WTC11 (cell line): ENCODE measurements at regions not wholly inside any gene's neighbourhood (a gene's known extent, or its start where the extent isn't known, plus 50 kb on each side); places are given as distances from the start of the nearest gene placed in this dataset.

Source experiments
- ATAC-seq: fragments of 200-7000 bp; cut with Tn5 transposase; 2 replicates; pipeline ENCODE4 v1.10.0; 2021; ENCODE audit warnings: mild to moderate bottlenecking, moderate library complexity
- CTCF ChIA-PET: fragments of 300-600 bp; sonication (Branson Sonifier 250); formaldehyde crosslinking; loops from one replicate; lab custom pipeline; 2021; ENCODE audit warnings: antibody characterized with exemption; lab: Charles Lee
- POLR2A ChIA-PET: fragments of 350-600 bp; sonication (Branson Sonifier 250); formaldehyde crosslinking; loops from one replicate; lab custom pipeline; 2021; ENCODE audit warnings: antibody characterized with exemption; lab: Charles Lee
- DNase-seq: peaks from one replicate; pipeline ENCODE4 v3.0.0; 2021; ENCODE audit warnings: low spot score
- H3K27ac Mint-ChIP-seq: 2 replicates; pipeline ENCODE4 v1.8.0; 2021; ENCODE audit warnings: mixed read lengths
- H3K27me3 Mint-ChIP-seq: 2 replicates; pipeline ENCODE4 v1.8.0; 2021; ENCODE audit warnings: low read depth, mild to moderate bottlenecking, moderate library complexity, mixed read lengths
- H3K36me3 Mint-ChIP-seq: 2 replicates; pipeline ENCODE4 v1.8.0; 2021; ENCODE audit warnings: mixed read lengths
- H3K4me1 Mint-ChIP-seq: 2 replicates; pipeline ENCODE4 v1.8.0; 2022; ENCODE audit warnings: mixed read lengths
- H3K4me3 Mint-ChIP-seq: 2 replicates; pipeline ENCODE4 v1.8.0; 2021; ENCODE audit warnings: mild to moderate bottlenecking, moderate library complexity, mixed read lengths
- H3K9me3 Mint-ChIP-seq: 2 replicates; pipeline ENCODE4 v1.8.0; 2021; ENCODE audit warnings: mixed read lengths
- E2F4 ChIP-seq: sonication (generic); formaldehyde crosslinking; IDR thresholded peaks from 2 replicates; pipeline ENCODE4 v1.8.1; 2022; ENCODE audit warnings: low read depth, mild to moderate bottlenecking, moderate library complexity, missing genetic modification reagents, borderline replicate concordance
- E2F5 ChIP-seq: sonication (generic); formaldehyde crosslinking; IDR thresholded peaks from 2 replicates; pipeline ENCODE4 v1.8.1; 2022; ENCODE audit warnings: mild to moderate bottlenecking, moderate library complexity, missing genetic modification reagents
- EMX1 ChIP-seq: fragments of 250-450 bp; sonication (Bioruptor Pico); IDR thresholded peaks from 2 replicates; pipeline ENCODE4 v1.8.0; 2021; ENCODE audit warnings: mild to moderate bottlenecking
- ERG ChIP-seq: fragments of 250-450 bp; sonication (Bioruptor Pico); IDR thresholded peaks from 2 replicates; pipeline ENCODE4 v1.8.0; 2021; ENCODE audit warnings: mild to moderate bottlenecking
- ESRRA ChIP-seq: sonication (generic); formaldehyde crosslinking; IDR thresholded peaks from 2 replicates; pipeline ENCODE4 v1.8.1; 2022; ENCODE audit warnings: mild to moderate bottlenecking, missing genetic modification reagents, borderline replicate concordance
- FOXJ3 ChIP-seq: sonication (generic); formaldehyde crosslinking; IDR thresholded peaks from 2 replicates; pipeline ENCODE4 v1.9.0; 2021; ENCODE audit warnings: missing genetic modification reagents, mild to moderate bottlenecking, borderline replicate concordance
- FOXK1 ChIP-seq: sonication (generic); formaldehyde crosslinking; IDR thresholded peaks from 2 replicates; pipeline ENCODE4 v1.8.0; 2022; ENCODE audit warnings: mild to moderate bottlenecking, moderate library complexity, missing genetic modification reagents
- IRF2 ChIP-seq: sonication (generic); formaldehyde crosslinking; IDR thresholded peaks from 2 replicates; pipeline ENCODE4 v1.8.0; 2022; ENCODE audit warnings: low read depth, missing genetic modification reagents, borderline replicate concordance
- JAZF1 ChIP-seq: fragments of 250-450 bp; sonication (Bioruptor Pico); IDR thresholded peaks from 2 replicates; pipeline ENCODE4 v1.9.0; 2021; ENCODE audit warnings: moderate library complexity, mild to moderate bottlenecking, inconsistent platforms
- MYBL2 ChIP-seq: sonication (generic); formaldehyde crosslinking; IDR thresholded peaks from 2 replicates; pipeline ENCODE4 v1.8.1; 2023; ENCODE audit warnings: mild to moderate bottlenecking, moderate library complexity, missing genetic modification reagents
- NR1H2 ChIP-seq: sonication (generic); formaldehyde crosslinking; IDR thresholded peaks from 2 replicates; pipeline ENCODE4 v1.9.0; 2021; ENCODE audit warnings: mild to moderate bottlenecking, moderate library complexity, missing genetic modification reagents
- NR3C1 ChIP-seq: sonication (generic); formaldehyde crosslinking; conservative IDR thresholded peaks from 2 replicates; pipeline ENCODE4 v1.8.1; 2023; ENCODE audit warnings: low read depth, mild to moderate bottlenecking, missing genetic modification reagents
- OVOL2 ChIP-seq: fragments of 250-450 bp; sonication (Bioruptor Pico); IDR thresholded peaks from 2 replicates; pipeline ENCODE4 v1.9.0; 2021; ENCODE audit warnings: mild to moderate bottlenecking, borderline replicate concordance
- SMAD4 ChIP-seq: sonication (generic); formaldehyde crosslinking; IDR thresholded peaks from 2 replicates; pipeline ENCODE4 v1.8.0; 2022; ENCODE audit warnings: mild to moderate bottlenecking, missing genetic modification reagents
- STAT6 ChIP-seq: sonication (generic); formaldehyde crosslinking; conservative IDR thresholded peaks from 2 replicates; pipeline ENCODE4 v1.8.1; 2023; ENCODE audit warnings: mild to moderate bottlenecking, low read depth, missing genetic modification reagents, moderate library complexity
- TP53 ChIP-seq: sonication (generic); formaldehyde crosslinking; IDR thresholded peaks from 2 replicates; pipeline ENCODE4 v1.8.1; 2023; ENCODE audit warnings: mild to moderate bottlenecking, missing genetic modification reagents
- ZBTB43 ChIP-seq: sonication (generic); formaldehyde crosslinking; IDR thresholded peaks from 2 replicates; pipeline ENCODE4 v1.8.1; 2023; ENCODE audit warnings: mild to moderate bottlenecking, missing genetic modification reagents
- ZNF121 ChIP-seq: sonication (generic); formaldehyde crosslinking; IDR thresholded peaks from 2 replicates; pipeline ENCODE4 v1.8.0; 2023; ENCODE audit warnings: missing genetic modification reagents
- ZNF281 ChIP-seq: sonication (generic); formaldehyde crosslinking; IDR thresholded peaks from 2 replicates; pipeline ENCODE4 v1.8.0; 2023; ENCODE audit warnings: mild to moderate bottlenecking, missing genetic modification reagents
- ZNF396 ChIP-seq: fragments of 250-450 bp; sonication (Bioruptor Pico); IDR thresholded peaks from 2 replicates; pipeline ENCODE4 v1.8.0; 2021; ENCODE audit warnings: mild to moderate bottlenecking, moderate library complexity, borderline replicate concordance

GRCh38 chr5:142516732-142517131, 169.2 kb downstream of the FGF1 start (continued):
- TF ChIP-seq E2F5 (no peak), STAT6 (CRISPR knock-in tag) (no peak), ZBTB43 (no peak), TP53 (CRISPR knock-in tag) (no peak), OVOL2 (CRISPR knock-in tag) (no peak), NR3C1 (CRISPR knock-in tag) (no peak), IRF2 (CRISPR knock-in tag) (no peak), E2F4 (CRISPR knock-in tag) (no peak)

- Mint-ChIP-seq H3K4me1 (peaks cover 16% of the 10 kb centered on the region), H3K36me3 (peaks cover 21% of the 10 kb centered on the region), H3K4me3 (no peak overlapping the region), H3K27me3 (no peaks in the 10 kb centered on the region), H3K9me3 (peaks cover 25% of the 10 kb centered on the region), H3K27ac (no peak overlapping the region)
- CTCF ChIA-PET, result no interaction called here
- TF ChIP-seq FOXK1 (CRISPR knock-in tag) (no peak), ESRRA (CRISPR knock-in tag) (no peak), ZNF121 (no peak), IRF2 (CRISPR knock-in tag) (no peak), JAZF1 (CRISPR knock-in tag) (no peak), NR1H2 (CRISPR knock-in tag) (no peak), SMAD4 (CRISPR knock-in tag) (no peak), FOXJ3 (CRISPR knock-in tag) (no peak), ERG (CRISPR knock-in tag) (no peak), MYBL2 (CRISPR knock-in tag) (no peak), OVOL2 (CRISPR knock-in tag) (no peak), ZNF396 (no peak), EMX1 (CRISPR knock-in tag) (no peak), ZNF281 (CRISPR knock-in tag) (no peak)
- ATAC-seq (no peak), DNase-seq (no peak)
- POLR2A ChIA-PET, result no interaction called here
These were observed 170.9 kb downstream of the FGF1 start for GRCh38 chr5:142515036-142515435.
